ENCODE measurements at regions not wholly inside any gene's neighbourhood (a gene's known extent, or its start where the extent isn't known, plus 50 kb on each side); places are given as distances from the start of the nearest gene placed in this dataset.

DNA sequence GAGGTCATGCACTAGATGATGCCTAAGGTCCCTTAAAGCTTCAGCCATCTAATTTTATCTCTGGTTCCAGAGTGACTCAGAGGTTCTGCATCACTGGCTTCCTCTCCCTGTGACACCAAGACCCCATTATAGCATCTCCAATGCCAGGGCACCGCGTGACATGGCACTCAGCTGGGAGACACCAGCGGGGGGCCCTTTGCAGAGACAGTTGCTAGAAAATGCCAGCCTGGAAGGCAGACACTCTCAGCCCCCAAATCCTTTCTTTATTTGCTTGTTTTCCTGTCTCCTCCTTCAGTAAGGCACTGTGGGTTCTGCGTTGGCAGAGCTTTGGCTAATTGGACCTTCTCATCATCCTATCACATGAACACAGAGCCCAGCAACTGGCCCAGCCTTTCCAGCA is 123.5 kb upstream of the VRK1 start:
- TF ChIP-seq CTCF (conservative IDR thresholded peaks at IDR 0.05; ENCODE audit: low read depth in 2 of 2) (no peak), ZNF114 (CRISPR knock-in tag; IDR thresholded peaks at IDR 0.05) (no peak), POLR2AphosphoS5 (IDR thresholded peaks at IDR 0.05; ENCODE audit: low read depth) (no peak), JUNB (IDR thresholded peaks at IDR 0.05; ENCODE audit: unreplicated experiment) (no peak), EZH2 (IDR thresholded peaks at IDR 0.05; ENCODE audit: low read depth, unreplicated experiment) (no peak), CREB1 (CRISPR knock-in tag; IDR thresholded peaks at IDR 0.05; ENCODE audit: low read depth) (no peak), REST (IDR thresholded peaks at IDR 0.05; ENCODE audit: unreplicated experiment) (no peak), NANOG (IDR thresholded peaks at IDR 0.05; ENCODE audit: borderline replicate concordance) (no peak)

All from GM23338 (cell line).